ENCODE measurements at regions not wholly inside any gene's neighbourhood (a gene's known extent, or its start where the extent isn't known, plus 50 kb on each side); places are given as distances from the start of the nearest gene placed in this dataset.

- in situ Hi-C loops (cut with MboI; ENCODE audit: low pct_unique_long_range_greater_than_20kb, low sequenced_read_pairs) = no loop called here
- DNase-seq = no peak
These were observed 127.6 kb downstream of the TDRD15 start for GRCh38 chr2:21251216-21251980.

GRCh38 chr2:21253311-21254027 lies 129.7 kb downstream of the TDRD15 start:
- in situ Hi-C loops (cut with MboI; ENCODE audit: low pct_unique_long_range_greater_than_20kb, low sequenced_read_pairs) = no loop called here
- DNase-seq = no peak

DNA sequence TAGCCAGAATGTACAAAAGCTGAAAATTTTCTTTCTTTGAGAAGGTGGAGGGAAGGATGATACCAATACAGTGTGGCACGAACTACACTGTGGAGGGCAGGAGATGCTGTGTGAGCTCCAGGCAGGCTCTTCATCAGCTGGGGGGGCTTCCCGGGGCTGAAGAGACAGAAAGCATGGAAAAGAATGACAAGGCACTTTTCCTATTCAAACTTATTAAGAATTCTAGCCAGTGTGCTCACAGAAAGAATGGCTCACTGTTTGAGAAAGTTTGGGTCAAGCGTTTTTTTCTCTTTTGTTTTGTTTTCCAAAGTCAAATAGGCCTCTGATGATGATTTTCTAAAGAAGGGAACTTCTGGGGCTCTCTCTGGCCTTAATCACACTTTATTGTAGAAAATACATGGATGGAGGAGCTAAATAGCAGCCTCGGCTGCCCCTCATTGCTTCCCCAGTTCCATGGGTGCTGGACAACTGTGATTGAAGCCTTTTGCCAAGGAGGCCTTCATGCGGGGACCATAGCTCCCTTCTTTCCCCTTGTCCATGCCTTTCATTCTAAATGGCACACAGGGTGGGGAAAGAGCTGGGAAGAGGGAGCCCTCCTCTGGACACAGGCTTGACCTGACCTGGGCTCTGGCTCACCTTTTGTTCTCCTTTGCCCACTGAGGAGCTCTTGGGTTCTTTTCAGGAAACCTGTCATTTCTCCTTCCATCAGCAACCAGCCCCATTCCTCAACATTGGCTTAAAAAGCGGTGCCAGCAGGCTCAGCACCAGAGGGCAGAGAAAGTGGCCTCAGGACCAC lies 130.6 kb downstream of the TDRD15 start:
- in situ Hi-C loops (cut with MboI; ENCODE audit: low pct_unique_long_range_greater_than_20kb, low sequenced_read_pairs) = no loop called here
- DNase-seq = no peak

GRCh38 chr2:21256006-21256405 lies 132.2 kb downstream of the TDRD15 start:
- in situ Hi-C loops (cut with MboI; ENCODE audit: low pct_unique_long_range_greater_than_20kb, low sequenced_read_pairs) = no loop called here
- DNase-seq = peak; percentile 60

- DNase-seq = no peak
- in situ Hi-C loops (cut with MboI; ENCODE audit: low pct_unique_long_range_greater_than_20kb, low sequenced_read_pairs) = no loop called here
These were observed 133.9 kb downstream of the TDRD15 start for GRCh38 chr2:21257621-21258020.

- no peak for DNase-seq
- in situ Hi-C loops (cut with MboI; ENCODE audit: low pct_unique_long_range_greater_than_20kb, low sequenced_read_pairs) = no loop called here
These were observed 134.3 kb downstream of the TDRD15 start for GRCh38 chr2:21258082-21258481.

DNA sequence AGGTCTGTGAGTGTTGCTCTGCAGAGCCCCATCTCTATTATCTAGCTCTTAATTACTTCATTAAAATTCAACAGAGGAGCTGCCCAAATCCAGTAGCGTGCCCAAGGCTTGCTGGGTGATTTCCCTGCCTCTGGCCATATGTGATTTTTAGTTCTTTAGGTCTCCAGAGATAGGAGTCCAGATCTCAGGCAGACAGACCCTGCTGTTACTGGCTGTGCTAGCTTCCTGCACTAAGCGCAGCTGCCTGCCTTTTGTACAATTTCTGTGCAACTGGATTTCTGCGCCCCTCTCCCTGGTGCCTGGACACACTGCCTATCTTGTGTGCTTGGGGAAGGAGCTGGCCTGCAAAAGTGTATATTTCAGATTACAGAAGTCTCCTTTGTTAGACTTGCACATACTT lies 136.5 kb downstream of the TDRD15 start:
- no peak for DNase-seq
- in situ Hi-C loops (cut with MboI; ENCODE audit: low pct_unique_long_range_greater_than_20kb, low sequenced_read_pairs) = no loop called here

DNA sequence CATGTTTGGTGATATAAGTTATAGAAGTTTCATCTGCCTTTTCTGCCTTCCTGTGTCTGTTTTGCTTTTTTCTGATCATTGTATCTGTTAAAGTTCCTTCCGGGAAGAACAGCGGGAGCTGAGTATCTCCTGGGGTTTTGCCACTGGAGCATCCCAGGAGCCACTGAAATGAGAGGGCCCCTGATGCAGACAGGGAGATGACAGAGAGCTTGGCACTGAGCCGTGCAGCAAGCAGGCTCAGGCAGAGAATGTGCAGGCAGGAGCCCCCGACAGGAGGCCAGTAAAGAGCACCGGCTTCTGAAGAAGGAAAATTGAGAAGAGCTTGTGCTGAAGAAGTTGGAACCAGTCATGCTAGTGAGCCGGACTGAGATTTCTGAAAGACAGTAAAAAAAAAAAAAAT lies 137.8 kb downstream of the TDRD15 start:
- DNase-seq = no peak
- in situ Hi-C loops (cut with MboI; ENCODE audit: low pct_unique_long_range_greater_than_20kb, low sequenced_read_pairs) = no loop called here

DNA sequence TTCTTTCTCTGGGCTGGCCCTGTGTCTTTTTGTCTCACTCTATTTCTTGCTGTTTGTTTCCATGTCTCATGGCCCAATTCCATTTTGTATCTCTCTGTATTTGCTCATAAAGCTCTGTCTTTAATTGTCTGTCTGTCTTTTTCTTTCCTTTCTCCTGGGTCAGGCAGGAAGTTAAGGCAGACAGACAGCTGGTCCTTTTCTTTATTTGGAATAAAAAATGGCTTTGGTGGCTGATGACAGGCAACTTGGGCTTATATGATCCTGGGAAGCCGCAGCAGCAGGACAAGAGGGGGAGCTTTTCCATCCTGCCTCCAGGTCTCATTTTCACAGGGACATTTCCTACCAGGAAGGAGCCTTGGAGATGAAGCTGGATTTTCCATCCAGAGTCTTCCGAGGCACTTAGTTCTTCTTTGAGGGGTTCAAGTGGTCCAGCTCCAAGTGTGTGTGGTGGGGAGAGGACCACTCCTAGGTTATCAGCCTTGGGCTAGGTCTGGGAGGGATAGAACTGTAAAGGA lies 138.7 kb downstream of the TDRD15 start:
- in situ Hi-C loops (cut with MboI; ENCODE audit: low pct_unique_long_range_greater_than_20kb, low sequenced_read_pairs) = no loop called here
- no peak for DNase-seq

- in situ Hi-C loops (cut with MboI; ENCODE audit: low pct_unique_long_range_greater_than_20kb, low sequenced_read_pairs) = no loop called here
- no peak for DNase-seq
These were observed 139.9 kb downstream of the TDRD15 start for GRCh38 chr2:21263622-21264021.

- in situ Hi-C loops (cut with MboI; ENCODE audit: low pct_unique_long_range_greater_than_20kb, low sequenced_read_pairs) = no loop called here
- no peak for DNase-seq
These were observed 142.0 kb downstream of the TDRD15 start for GRCh38 chr2:21265752-21266151.

DNA sequence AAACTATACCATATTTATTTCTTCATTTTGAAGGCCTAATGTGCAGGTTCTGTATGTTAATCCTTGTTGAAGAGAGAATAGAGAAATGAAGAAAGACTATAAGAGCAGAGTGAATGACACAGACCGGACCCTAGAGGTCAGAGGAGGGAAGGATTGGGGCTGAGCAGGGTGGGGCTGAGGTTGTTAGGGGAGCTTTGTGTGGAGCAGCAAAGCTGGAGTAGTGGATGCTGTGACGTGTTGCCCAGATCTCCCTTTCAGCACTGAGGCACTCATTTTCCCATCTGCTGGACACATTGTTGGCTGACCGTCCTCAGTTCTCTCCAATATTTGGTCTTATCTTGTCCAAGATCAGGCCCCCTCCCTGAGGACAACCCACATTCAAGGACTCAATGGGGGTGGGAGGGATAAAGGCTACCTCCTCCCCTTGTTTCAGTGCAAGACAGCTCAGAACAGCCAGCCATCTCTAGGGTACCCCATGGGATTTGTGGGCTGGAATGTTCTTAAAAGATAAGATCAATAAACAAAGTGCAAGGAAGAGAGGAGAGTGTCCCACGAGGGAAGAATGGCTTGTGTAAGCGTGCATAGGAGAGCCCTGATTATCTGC lies 143.6 kb downstream of the TDRD15 start:
- DNase-seq = no peak
- in situ Hi-C loops (cut with MboI; ENCODE audit: low pct_unique_long_range_greater_than_20kb, low sequenced_read_pairs) = no loop called here

DNA sequence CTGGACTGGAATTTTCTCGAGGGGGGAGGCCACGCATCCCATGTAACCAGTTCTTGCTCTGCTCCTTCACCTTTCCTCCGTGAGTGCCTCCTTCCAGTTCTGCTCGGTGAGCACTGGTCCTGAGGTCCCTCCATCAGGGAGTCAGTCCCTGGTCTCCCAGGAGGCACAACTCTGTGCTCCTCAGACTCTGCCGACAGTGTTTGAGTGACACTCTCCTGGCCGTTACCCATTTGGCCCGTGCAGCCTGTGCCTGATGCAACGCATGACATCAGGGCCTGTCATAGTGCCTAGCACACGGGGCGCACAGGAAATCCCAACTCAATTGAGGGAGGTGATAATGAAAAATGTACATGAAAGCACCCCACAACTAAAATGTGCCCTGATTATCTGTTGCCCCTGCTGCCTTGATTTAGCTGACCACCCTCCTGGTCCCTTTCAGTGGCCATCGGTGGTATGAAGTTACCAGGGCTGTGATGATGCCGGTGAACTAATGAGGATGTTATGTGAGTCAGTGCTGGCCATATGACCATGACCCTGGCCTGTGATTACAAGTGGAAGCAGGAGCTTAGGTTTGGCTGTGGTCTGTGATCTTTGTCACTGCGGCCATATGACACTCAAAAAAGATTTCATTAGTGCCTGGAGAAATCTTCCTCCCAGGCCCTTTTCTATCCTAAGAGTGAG lies 144.6 kb downstream of the TDRD15 start:
- DNase-seq = no peak
- in situ Hi-C loops (cut with MboI; ENCODE audit: low pct_unique_long_range_greater_than_20kb, low sequenced_read_pairs) = no loop called here

DNA sequence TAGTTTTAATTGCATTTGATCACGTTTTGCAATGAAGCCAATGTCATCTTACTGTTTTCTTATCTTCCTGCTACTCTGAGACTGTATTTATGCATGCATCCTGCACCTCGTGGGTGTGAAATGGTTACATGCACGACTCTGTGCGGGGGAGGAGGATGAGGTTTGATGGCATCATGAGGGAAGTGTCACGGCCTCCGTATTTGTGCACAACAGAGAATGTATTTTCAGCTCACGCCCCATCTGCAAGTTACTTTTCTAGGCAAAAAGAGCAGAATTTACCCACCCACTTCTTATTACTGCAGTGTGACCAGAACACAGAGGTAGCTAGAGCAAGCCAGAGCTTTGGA lies 145.1 kb downstream of the TDRD15 start:
- in situ Hi-C loops (cut with MboI; ENCODE audit: low pct_unique_long_range_greater_than_20kb, low sequenced_read_pairs) = no loop called here
- peak; percentile 4 for DNase-seq

GRCh38 chr2:21269382-21269781 lies 145.6 kb downstream of the TDRD15 start:
- in situ Hi-C loops (cut with MboI; ENCODE audit: low pct_unique_long_range_greater_than_20kb, low sequenced_read_pairs) = no loop called here
- no peak for DNase-seq

DNA sequence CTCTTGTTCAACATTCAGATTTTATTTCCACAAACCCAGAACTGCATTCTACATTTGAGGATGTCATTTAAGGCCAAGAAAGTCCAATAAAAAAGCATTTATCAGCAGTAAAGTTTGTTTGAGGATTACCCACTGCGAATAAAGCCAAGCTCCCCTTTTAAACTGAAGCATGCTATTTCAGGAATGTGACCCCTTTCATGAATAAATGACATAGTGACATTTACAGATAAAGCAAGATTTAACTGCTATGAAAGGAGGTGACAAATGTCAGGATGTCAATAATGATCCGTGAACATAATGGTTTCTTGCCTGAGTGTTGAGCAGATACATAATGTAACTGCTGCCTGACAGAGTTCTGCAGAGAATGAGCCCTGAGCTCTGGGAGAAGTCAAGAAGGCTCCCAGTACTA lies 146.3 kb downstream of the TDRD15 start:
- DNase-seq = no peak

GRCh38 chr2:21270708-21271122 lies 146.9 kb downstream of the TDRD15 start:
- DNase-seq = no peak
- in situ Hi-C loops (cut with MboI; ENCODE audit: low pct_unique_long_range_greater_than_20kb, low sequenced_read_pairs) = no loop called here

More for the DNA sequence above, 146.3 kb downstream of the TDRD15 start:
- in situ Hi-C loops (cut with MboI; ENCODE audit: low pct_unique_long_range_greater_than_20kb, low sequenced_read_pairs) = no loop called here

- in situ Hi-C loops (cut with MboI; ENCODE audit: low pct_unique_long_range_greater_than_20kb, low sequenced_read_pairs) = no loop called here
- no peak for DNase-seq
These were observed 152.4 kb downstream of the TDRD15 start for GRCh38 chr2:21276163-21276562.
